Loucy (cell line): ENCODE measurements at regions not wholly inside any gene's neighbourhood (a gene's known extent, or its start where the extent isn't known, plus 50 kb on each side); places are given as distances from the start of the nearest gene placed in this dataset.

Experiments
- EZH2phosphoT487 ChIP-seq: fragments of 200-600 bp; IDR thresholded peaks from 2 replicates; pipeline ENCODE4 v1.6.1; 2018; ENCODE audit warnings: antibody characterized with exemption, mild to moderate bottlenecking, moderate library complexity, borderline replicate concordance
- TF ChIP-seq, protein P1 (sequence below): fragments of 200-600 bp; sonication (generic); conservative IDR thresholded peaks from 2 replicates; pipeline ENCODE4 v1.5.1; 2014; ENCODE audit warnings: mild to moderate bottlenecking, antibody characterized with exemption, low read length

DNA sequence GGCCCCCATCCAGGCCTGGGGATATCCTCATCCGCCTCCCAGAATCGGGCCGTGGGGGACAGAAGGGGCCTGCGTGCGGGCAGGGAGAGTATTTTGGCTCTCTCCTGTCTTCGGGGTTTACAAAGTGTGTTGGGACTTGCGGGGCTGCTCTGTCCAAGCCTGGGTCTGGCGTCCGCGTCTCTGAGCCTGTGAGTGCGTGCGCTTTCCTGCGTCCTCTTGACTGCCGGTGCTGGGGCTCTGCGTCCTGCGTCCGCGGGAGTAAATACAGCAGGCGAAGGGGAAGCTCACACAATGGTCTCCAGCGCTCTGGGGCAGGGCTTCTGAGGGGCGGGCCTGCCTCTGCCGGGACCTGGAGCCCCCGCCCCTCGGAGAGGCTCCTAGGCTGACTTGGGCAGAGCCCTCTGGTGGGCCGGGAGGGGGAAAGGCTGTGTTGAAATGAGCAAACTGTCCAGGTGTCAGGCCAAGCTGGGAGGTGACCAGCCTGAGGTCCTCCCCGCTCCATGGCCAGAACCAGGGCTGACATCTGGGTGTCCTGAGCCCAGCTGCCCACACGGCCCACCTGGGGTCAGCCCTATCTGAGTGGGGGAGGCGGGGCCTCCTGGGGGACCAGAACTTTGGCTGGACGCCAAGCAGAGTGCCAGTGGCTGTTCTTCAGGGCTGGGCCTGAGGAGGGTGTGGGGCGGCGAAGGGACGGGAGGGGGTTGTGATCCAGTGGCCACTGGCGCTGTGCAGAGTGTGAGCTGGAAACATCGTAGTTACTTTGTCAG is 233.6 kb downstream of the SEC14L1 start:
- TF ChIP-seq, protein P1, sequence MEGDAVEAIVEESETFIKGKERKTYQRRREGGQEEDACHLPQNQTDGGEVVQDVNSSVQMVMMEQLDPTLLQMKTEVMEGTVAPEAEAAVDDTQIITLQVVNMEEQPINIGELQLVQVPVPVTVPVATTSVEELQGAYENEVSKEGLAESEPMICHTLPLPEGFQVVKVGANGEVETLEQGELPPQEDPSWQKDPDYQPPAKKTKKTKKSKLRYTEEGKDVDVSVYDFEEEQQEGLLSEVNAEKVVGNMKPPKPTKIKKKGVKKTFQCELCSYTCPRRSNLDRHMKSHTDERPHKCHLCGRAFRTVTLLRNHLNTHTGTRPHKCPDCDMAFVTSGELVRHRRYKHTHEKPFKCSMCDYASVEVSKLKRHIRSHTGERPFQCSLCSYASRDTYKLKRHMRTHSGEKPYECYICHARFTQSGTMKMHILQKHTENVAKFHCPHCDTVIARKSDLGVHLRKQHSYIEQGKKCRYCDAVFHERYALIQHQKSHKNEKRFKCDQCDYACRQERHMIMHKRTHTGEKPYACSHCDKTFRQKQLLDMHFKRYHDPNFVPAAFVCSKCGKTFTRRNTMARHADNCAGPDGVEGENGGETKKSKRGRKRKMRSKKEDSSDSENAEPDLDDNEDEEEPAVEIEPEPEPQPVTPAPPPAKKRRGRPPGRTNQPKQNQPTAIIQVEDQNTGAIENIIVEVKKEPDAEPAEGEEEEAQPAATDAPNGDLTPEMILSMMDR: peak; percentile 57
- no peak for TF ChIP-seq EZH2phosphoT487
